Ishikawa (cell line): ENCODE measurements at regions not wholly inside any gene's neighbourhood (a gene's known extent, or its start where the extent isn't known, plus 50 kb on each side); places are given as distances from the start of the nearest gene placed in this dataset.

Experiments used
- CEBPB ChIP-seq: IDR thresholded peaks from 2 replicates; pipeline ENCODE4 v1.6.1; 2012
- CREB1 ChIP-seq: IDR thresholded peaks from 2 replicates; pipeline ENCODE4 v1.6.1; 2012; ENCODE audit warnings: low read depth
- EGR1 ChIP-seq: IDR thresholded peaks from 2 replicates; pipeline ENCODE4 v1.6.1; 2012
- EP300 ChIP-seq: IDR thresholded peaks from 2 replicates; pipeline ENCODE4 v1.6.1; 2012; ENCODE audit warnings: borderline replicate concordance
- FOXM1 ChIP-seq: IDR thresholded peaks from 2 replicates; pipeline ENCODE4 v1.6.1; 2012; ENCODE audit warnings: low read depth, borderline replicate concordance
- NFIC ChIP-seq: IDR thresholded peaks from 2 replicates; pipeline ENCODE4 v1.6.1; 2012
- RAD21 ChIP-seq: IDR thresholded peaks from 2 replicates; pipeline ENCODE4 v1.6.1; 2012; ENCODE audit warnings: low read depth
- REST ChIP-seq: IDR thresholded peaks from 2 replicates; pipeline ENCODE4 v1.6.1; 2012; ENCODE audit warnings: low read depth, mild to moderate bottlenecking
- TAF1 ChIP-seq: IDR thresholded peaks from 2 replicates; pipeline ENCODE4 v1.6.1; 2012; ENCODE audit warnings: low read depth, mild to moderate bottlenecking
- TCF12 ChIP-seq: IDR thresholded peaks from 2 replicates; pipeline ENCODE4 v1.6.1; 2012; ENCODE audit warnings: low read depth
- TEAD4 ChIP-seq: IDR thresholded peaks from 2 replicates; pipeline ENCODE4 v1.6.1; 2012
- USF1 ChIP-seq: IDR thresholded peaks from 2 replicates; pipeline ENCODE4 v1.6.1; 2012
- YY1 ChIP-seq: IDR thresholded peaks from 2 replicates; pipeline ENCODE4 v1.6.1; 2012; ENCODE audit warnings: low read depth
- ZBTB7A ChIP-seq: IDR thresholded peaks from 2 replicates; pipeline ENCODE4 v1.6.1; 2012; ENCODE audit warnings: low read depth
- TF ChIP-seq, protein P1 (sequence below): IDR thresholded peaks from 2 replicates; pipeline ENCODE4 v1.6.1; 2012

DNA sequence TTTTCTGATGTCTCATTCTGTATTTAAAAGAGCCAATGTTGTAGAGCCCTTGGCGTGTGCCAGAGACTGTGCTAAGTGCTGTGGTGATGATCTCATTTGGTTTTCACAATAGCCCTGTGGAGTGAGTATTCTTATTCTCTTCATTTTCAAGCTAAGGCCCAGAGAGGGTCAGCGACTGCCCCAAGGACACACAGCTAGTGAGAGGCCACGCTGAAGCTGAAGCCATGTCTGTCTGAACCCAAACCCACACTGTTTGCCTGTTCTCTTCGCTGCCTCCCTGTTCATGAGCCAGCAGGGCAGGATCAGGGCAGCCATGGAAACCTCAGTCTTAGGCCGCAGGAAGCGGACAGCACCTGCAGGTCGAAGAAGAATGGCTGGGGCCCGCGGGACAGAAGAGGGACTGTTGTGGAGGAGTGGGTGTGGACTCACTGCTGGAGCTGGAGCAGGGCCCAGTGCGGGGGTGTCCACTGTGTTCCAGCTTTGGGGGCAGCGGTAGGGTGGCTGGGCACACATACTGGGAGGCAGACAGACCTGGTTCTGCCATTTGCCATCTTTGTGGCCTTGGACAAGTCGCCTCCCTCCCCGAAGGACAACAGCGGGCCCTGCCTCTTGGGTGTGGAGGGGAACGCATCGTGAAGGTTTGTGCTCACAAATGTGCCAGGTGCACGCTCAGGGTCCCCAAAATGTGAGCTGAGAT is 257.9 kb upstream of the MVB12B start:
- no peak for TF ChIP-seq YY1
- no peak for TF ChIP-seq USF1
- no peak for TF ChIP-seq CEBPB
- TF ChIP-seq TCF12, result no peak
- no peak for TF ChIP-seq TAF1
- no peak for TF ChIP-seq CREB1
- no peak for TF ChIP-seq NFIC
- TF ChIP-seq ZBTB7A, result no peak
- no peak for TF ChIP-seq RAD21
- no peak for TF ChIP-seq EP300
- TF ChIP-seq TEAD4, result no peak
- TF ChIP-seq REST, result no peak
- no peak for TF ChIP-seq EGR1
- TF ChIP-seq, protein P1, sequence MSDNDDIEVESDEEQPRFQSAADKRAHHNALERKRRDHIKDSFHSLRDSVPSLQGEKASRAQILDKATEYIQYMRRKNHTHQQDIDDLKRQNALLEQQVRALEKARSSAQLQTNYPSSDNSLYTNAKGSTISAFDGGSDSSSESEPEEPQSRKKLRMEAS, result no peak
- no peak for TF ChIP-seq FOXM1

- no peak for TF ChIP-seq EP300
- TF ChIP-seq ZBTB7A, result no peak
- TF ChIP-seq RAD21, result no peak
- no peak for TF ChIP-seq CEBPB
- no peak for TF ChIP-seq CREB1
- no peak for TF ChIP-seq FOXM1
- TF ChIP-seq TAF1, result no peak
- no peak for TF ChIP-seq NFIC
- TF ChIP-seq TEAD4, result no peak
- no peak for TF ChIP-seq YY1
- TF ChIP-seq TCF12, result no peak
- TF ChIP-seq USF1, result no peak
- no peak for TF ChIP-seq EGR1
- TF ChIP-seq, protein P1, result no peak
- no peak for TF ChIP-seq REST
Measured at GRCh38 chr9:126069400-126069955, 257.2 kb upstream of the MVB12B start.

GRCh38 chr9:126070058-126070655 is 256.5 kb upstream of the MVB12B start:
- TF ChIP-seq EP300 (no peak), RAD21 (no peak), CEBPB (no peak), FOXM1 (no peak), NFIC (no peak), TCF12 (no peak), REST (no peak), USF1 (no peak), EGR1 (no peak), TAF1 (no peak), YY1 (no peak), ZBTB7A (no peak), CREB1 (no peak), TEAD4 (no peak)
- TF ChIP-seq, protein P1, result no peak
